H9 (cell line): ENCODE measurements at regions not wholly inside any gene's neighbourhood (a gene's known extent, or its start where the extent isn't known, plus 50 kb on each side); places are given as distances from the start of the nearest gene placed in this dataset.

Experiments
- DNase-seq: peaks from one replicate; pipeline ENCODE4 v3.0.0-alpha.2; 2017
- H2AFZ ChIP-seq: one replicate; pipeline ENCODE4 v1.6.1; 2013; ENCODE audit warnings: mild to moderate bottlenecking, low read length, control low read depth, moderate library complexity
- H2AK5ac ChIP-seq: 2 replicates; pipeline ENCODE4 v1.6.1; 2013; ENCODE audit warnings: low read length, control low read depth, mixed read lengths; ENCODE audit not compliant: insufficient read length
- H2BK120ac ChIP-seq: one replicate; pipeline ENCODE4 v1.6.1; 2013; ENCODE audit warnings: low read depth, mild to moderate bottlenecking, low read length, control low read depth, inconsistent platforms; ENCODE audit not compliant: poor library complexity, severe bottlenecking
- H2BK12ac ChIP-seq: 2 replicates; pipeline ENCODE4 v1.6.1; 2013; ENCODE audit warnings: low read length, control low read depth, mixed read lengths, low read depth; ENCODE audit not compliant: insufficient read length
- H2BK15ac ChIP-seq: 2 replicates; pipeline ENCODE4 v1.6.1; 2013; ENCODE audit warnings: low read depth, low read length, control low read depth
- H2BK20ac ChIP-seq: one replicate; pipeline ENCODE4 v1.6.1; 2013; ENCODE audit warnings: low read depth, mild to moderate bottlenecking, low read length, control low read depth, inconsistent platforms; ENCODE audit not compliant: poor library complexity, severe bottlenecking
- H2BK5ac ChIP-seq: 2 replicates; pipeline ENCODE4 v1.6.1; 2013; ENCODE audit warnings: low read length, control low read depth, mixed read lengths; ENCODE audit not compliant: insufficient read length
- H3K14ac ChIP-seq: 2 replicates; pipeline ENCODE4 v1.6.1; 2013; ENCODE audit warnings: low read length, control low read depth; ENCODE audit not compliant: insufficient read depth
- H3K18ac ChIP-seq: 2 replicates; pipeline ENCODE4 v1.6.1; 2013; ENCODE audit warnings: low read depth, mild to moderate bottlenecking, mixed read lengths, low read length, control low read depth; ENCODE audit not compliant: insufficient read length
- H3K23ac ChIP-seq: 2 replicates; pipeline ENCODE4 v1.6.1; 2013; ENCODE audit warnings: low read length, control low read depth, mixed read lengths, low read depth; ENCODE audit not compliant: insufficient read length
- H3K23me2 ChIP-seq: 2 replicates; pipeline ENCODE4 v1.6.1; 2013; ENCODE audit warnings: low read depth, mild to moderate bottlenecking, mixed read lengths, low read length, control low read depth; ENCODE audit not compliant: insufficient read length, poor library complexity, severe bottlenecking
- H3K27ac ChIP-seq: 2 replicates; pipeline ENCODE4 v1.5.1; 2013; ENCODE audit warnings: low read length, control low read depth, mixed read lengths, low read depth; ENCODE audit not compliant: insufficient read length
- H3K27me3 ChIP-seq: 2 replicates; pipeline ENCODE4 v1.6.1; 2013; ENCODE audit warnings: low read length, control low read depth, inconsistent platforms; ENCODE audit not compliant: insufficient read depth
- H3K4ac ChIP-seq: 2 replicates; pipeline ENCODE4 v1.6.1; 2013; ENCODE audit warnings: low read depth, mild to moderate bottlenecking, control low read depth, inconsistent platforms, low read length, moderate library complexity
- H3K4me1 ChIP-seq: 2 replicates; pipeline ENCODE4 v1.6.1; 2013; ENCODE audit warnings: low read length, control low read depth, inconsistent platforms; ENCODE audit not compliant: insufficient read depth
- H3K4me2 ChIP-seq: 2 replicates; pipeline ENCODE4 v1.6.1; 2013; ENCODE audit warnings: low read length, control low read depth, mixed read lengths; ENCODE audit not compliant: insufficient read length, insufficient read depth
- H3K56ac ChIP-seq: 2 replicates; pipeline ENCODE4 v1.6.1; 2013; ENCODE audit warnings: low read depth, mild to moderate bottlenecking, mixed read lengths, low read length, control low read depth; ENCODE audit not compliant: insufficient read length
- H3K79me1 ChIP-seq: 2 replicates; pipeline ENCODE4 v1.6.1; 2013; ENCODE audit warnings: low read depth, mild to moderate bottlenecking, moderate library complexity, low read length, control low read depth, inconsistent platforms; ENCODE audit not compliant: insufficient read depth, poor library complexity, severe bottlenecking
- H3K79me2 ChIP-seq: 2 replicates; pipeline ENCODE4 v1.6.1; 2013; ENCODE audit warnings: low read length, control low read depth, inconsistent platforms; ENCODE audit not compliant: insufficient read depth
- H3K9ac ChIP-seq: 2 replicates; pipeline ENCODE4 v1.6.1; 2013; ENCODE audit warnings: low read length, control low read depth, mixed read lengths; ENCODE audit not compliant: insufficient read length; ENCODE audit errors: extremely low read depth
- H3K9me3 ChIP-seq: one replicate; pipeline ENCODE4 v1.6.1; 2013; ENCODE audit warnings: low read depth, low read length, inconsistent platforms; ENCODE audit not compliant: control insufficient read depth
- H3T11ph ChIP-seq: one replicate; pipeline ENCODE4 v1.6.1; 2013; ENCODE audit warnings: mild to moderate bottlenecking, low read length, control low read depth, inconsistent platforms
- H4K20me1 ChIP-seq: one replicate; pipeline ENCODE4 v1.6.1; 2013; ENCODE audit not compliant: control insufficient read depth, insufficient read length, insufficient read depth
- H4K5ac ChIP-seq: 2 replicates; pipeline ENCODE4 v1.6.1; 2013; ENCODE audit warnings: low read depth, mild to moderate bottlenecking, mixed read lengths, low read length, control low read depth; ENCODE audit not compliant: insufficient read length
- H4K8ac ChIP-seq: replicated peaks from 2 replicates; pipeline ENCODE4 v1.6.1; 2013; ENCODE audit warnings: low read length, control low read depth, mixed read lengths, low read depth; ENCODE audit not compliant: insufficient read length
- H4K91ac ChIP-seq: 2 replicates; pipeline ENCODE4 v1.6.1; 2013; ENCODE audit warnings: low read depth, mild to moderate bottlenecking, moderate library complexity, mixed read lengths, low read length, control low read depth; ENCODE audit not compliant: insufficient read length
- H3K27ac Mint-ChIP-seq, 3 experiments: 2 replicates in 2 of 3; 3 replicates in 1 of 3; pipeline ENCODE4 v1.8.0; 2020 to 2021; ENCODE audit warnings: mixed read lengths in 3 of 3, mild to moderate bottlenecking in 1 of 3, moderate library complexity in 1 of 3
- H3K27me3 Mint-ChIP-seq: 2 replicates; pipeline ENCODE4 v1.8.0; 2021; ENCODE audit warnings: low read depth, mild to moderate bottlenecking, moderate library complexity, mixed read lengths
- H3K36me3 Mint-ChIP-seq, 3 experiments: 2 replicates in 2 of 3; 3 replicates in 1 of 3; pipeline ENCODE4 v1.8.0; 2020 to 2021; ENCODE audit warnings: low read depth in 3 of 3, mixed read lengths in 3 of 3; ENCODE audit not compliant: insufficient read depth in 1 of 3
- H3K4me1 Mint-ChIP-seq, 2 experiments: 2 replicates each; pipeline ENCODE4 v1.8.0; 2020; ENCODE audit warnings: mixed read lengths in 2 of 2
- H3K4me3 Mint-ChIP-seq, 2 experiments: 2 replicates in 1 of 2; 3 replicates in 1 of 2; pipeline ENCODE4 v1.8.0; 2020 to 2021; ENCODE audit warnings: mild to moderate bottlenecking in 2 of 2, mixed read lengths in 2 of 2, moderate library complexity in 1 of 2
- H3K9me3 Mint-ChIP-seq, 2 experiments: 2 replicates in 1 of 2; 3 replicates in 1 of 2; pipeline ENCODE4 v1.8.0; 2020; ENCODE audit warnings: mild to moderate bottlenecking in 2 of 2, mixed read lengths in 2 of 2, moderate library complexity in 1 of 2
- WGBS: extraction: QIAGEN DNeasy Blood & Tissue Kit; methylation state at CpG from one replicate; pipeline ENCODE4 v1.1.7; 2013; ENCODE audit warnings: missing lambda C conversion rate, low lambda C conversion rate, mixed read lengths; ENCODE audit not compliant: insufficient read length; ENCODE audit errors: extremely low coverage; 5-methylcytosine and 5-hydroxymethylcytosine counted together
- TF ChIP-seq, protein P1 (sequence below): fragments of 200-600 bp; sonication (generic); conservative IDR thresholded peaks from 3 replicates; pipeline ENCODE4 v1.8.0; 2021; ENCODE audit warnings: antibody characterized with exemption, mild to moderate bottlenecking

DNA sequence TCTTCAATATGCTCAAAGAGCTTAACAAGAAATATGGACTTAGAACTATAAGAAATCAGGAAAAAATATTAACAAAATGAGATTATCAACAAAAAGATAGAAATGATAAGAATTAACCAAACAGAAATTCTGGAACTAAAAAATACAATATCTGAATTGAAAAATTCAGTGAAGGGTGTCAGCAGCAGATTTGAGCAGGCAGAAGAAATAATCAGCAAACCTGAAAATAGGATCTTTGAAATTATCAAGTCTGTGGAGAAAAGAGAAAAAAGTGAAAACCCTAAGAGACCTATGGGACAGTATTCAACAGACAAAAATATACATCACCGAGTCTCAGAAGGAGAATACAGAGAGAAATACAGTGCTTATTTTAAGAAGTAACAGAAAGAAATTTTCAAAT is 877.8 kb upstream of the AGA start:
- H3K4me1 ChIP-seq, result no peaks in the 10 kb centered on the region
- no peak overlapping the region for H3K9ac ChIP-seq
- no peaks in the 10 kb centered on the region for H3K9me3 ChIP-seq
- no peaks in the 10 kb centered on the region for H3K79me1 ChIP-seq
- no peak overlapping the region for H2AK5ac ChIP-seq
- no peak overlapping the region for H3K4ac ChIP-seq
- no peak overlapping the region for H3K27ac Mint-ChIP-seq
- H2AFZ ChIP-seq, result no peak overlapping the region
- H2BK120ac ChIP-seq, result no peak overlapping the region
- H3K27me3 Mint-ChIP-seq, result no peaks in the 10 kb centered on the region
- no peak overlapping the region for H3K56ac ChIP-seq
- no peak overlapping the region for H3K14ac ChIP-seq
- H4K8ac ChIP-seq, result no peak overlapping the region
- H3K27ac ChIP-seq, result no peak overlapping the region
- TF ChIP-seq, protein P1, sequence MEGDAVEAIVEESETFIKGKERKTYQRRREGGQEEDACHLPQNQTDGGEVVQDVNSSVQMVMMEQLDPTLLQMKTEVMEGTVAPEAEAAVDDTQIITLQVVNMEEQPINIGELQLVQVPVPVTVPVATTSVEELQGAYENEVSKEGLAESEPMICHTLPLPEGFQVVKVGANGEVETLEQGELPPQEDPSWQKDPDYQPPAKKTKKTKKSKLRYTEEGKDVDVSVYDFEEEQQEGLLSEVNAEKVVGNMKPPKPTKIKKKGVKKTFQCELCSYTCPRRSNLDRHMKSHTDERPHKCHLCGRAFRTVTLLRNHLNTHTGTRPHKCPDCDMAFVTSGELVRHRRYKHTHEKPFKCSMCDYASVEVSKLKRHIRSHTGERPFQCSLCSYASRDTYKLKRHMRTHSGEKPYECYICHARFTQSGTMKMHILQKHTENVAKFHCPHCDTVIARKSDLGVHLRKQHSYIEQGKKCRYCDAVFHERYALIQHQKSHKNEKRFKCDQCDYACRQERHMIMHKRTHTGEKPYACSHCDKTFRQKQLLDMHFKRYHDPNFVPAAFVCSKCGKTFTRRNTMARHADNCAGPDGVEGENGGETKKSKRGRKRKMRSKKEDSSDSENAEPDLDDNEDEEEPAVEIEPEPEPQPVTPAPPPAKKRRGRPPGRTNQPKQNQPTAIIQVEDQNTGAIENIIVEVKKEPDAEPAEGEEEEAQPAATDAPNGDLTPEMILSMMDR, result no peak
- H3K4me2 ChIP-seq, result no peak overlapping the region
- no peak overlapping the region for H4K91ac ChIP-seq
- WGBS, result no CpG with 5 or more reads among the region's 1 CpG
- H3K18ac ChIP-seq, result no peak overlapping the region
- no peak overlapping the region for H4K5ac ChIP-seq
- H2BK12ac ChIP-seq, result no peak overlapping the region
- H3K27me3 ChIP-seq, result no peaks in the 10 kb centered on the region
- no peak overlapping the region for H3K23ac ChIP-seq
- H2BK15ac ChIP-seq, result no peak overlapping the region
- H2BK20ac ChIP-seq, result no peak overlapping the region
- no peak for DNase-seq
- no peaks in the 10 kb centered on the region for H3K79me2 ChIP-seq
- H3K9me3 Mint-ChIP-seq, result peaks cover 5 to 6% of the 10 kb centered on the region in 2 experiments; a peak in 4 of 5 replicates
- no peaks in the 10 kb centered on the region for H3K23me2 ChIP-seq
- no peak overlapping the region for H3K4me3 Mint-ChIP-seq
- H3K4me1 Mint-ChIP-seq, result peaks cover 0 to 4% of the 10 kb centered on the region in 2 experiments; a peak in 1 of 4 replicates
- no peak overlapping the region for H3T11ph ChIP-seq
- peaks cover 0 to 12% (median 4%) of the 10 kb centered on the region in 3 experiments; a peak in 4 of 7 replicates for H3K36me3 Mint-ChIP-seq
- no peak overlapping the region for H2BK5ac ChIP-seq
- H4K20me1 ChIP-seq, result no peaks in the 10 kb centered on the region
